HepG2 (cell line): ENCODE measurements at regions not wholly inside any gene's neighbourhood (a gene's known extent, or its start where the extent isn't known, plus 50 kb on each side); places are given as distances from the start of the nearest gene placed in this dataset.

Source experiments
- ATAC-seq: fragments of 200-7000 bp; cut with Tn5 transposase; 3 replicates; pipeline ENCODE4 v1.9.1; 2020; ENCODE audit warnings: mild to moderate bottlenecking, moderate library complexity
- BruUV-seq: library from RNA; stranded (reverse); fragments of 400-500 nt; replicated peaks from 2 replicates; lab custom pipeline; 2021; lab: Mats Ljungman, UMichigan
- CTCF ChIA-PET: fragments of 300-600 bp; formaldehyde crosslinking; extraction: SDS; loops from one replicate; lab custom pipeline; 2021; ENCODE audit warnings: low total read pairs, inconsistent platforms, low intra/inter-chr PET ratio; lab: Yijun Ruan, JAX
- POLR2A ChIA-PET: fragments of 350-600 bp; sonication (Branson Sonifier 250); formaldehyde crosslinking; loops from one replicate; lab custom pipeline; 2020; ENCODE audit warnings: antibody characterized with exemption, inconsistent platforms; lab: Yijun Ruan, JAX
- DNase-seq: peaks from one replicate; pipeline ENCODE4 v3.0.0-alpha.2; 2015; ENCODE audit warnings: low spot score
- FAIRE-seq: peaks from 3 replicates; lab custom pipeline; 2011; peaks lifted over from hg19 to GRCh38; lab: Jason Lieb, UNC
- H2AFZ ChIP-seq: one replicate; pipeline ENCODE4 v1.6.1; 2011; ENCODE audit warnings: low read length, inconsistent platforms
- H3K27ac ChIP-seq: fragments of 300-600 bp; 3 replicates; pipeline ENCODE4 v1.8.0; 2011; ENCODE audit warnings: mixed run types, mild to moderate bottlenecking, mixed read lengths, low read length, inconsistent platforms; ENCODE audit not compliant: insufficient read depth; ENCODE audit errors: extremely low read length
- H3K27me3 ChIP-seq, 2 experiments: fragments of 200-600 bp in 1 of 2; 2 replicates in 1 of 2; 3 replicates in 1 of 2; pipeline versions ENCODE4 v1.6.0 to v1.8.0; 2011; ENCODE audit warnings: low read length in 2 of 2, mild to moderate bottlenecking in 2 of 2, moderate library complexity in 2 of 2, inconsistent platforms in 1 of 2; ENCODE audit not compliant: insufficient read depth in 2 of 2, control insufficient read depth in 1 of 2
- H3K36me3 ChIP-seq, 2 experiments: fragments of 200-600 bp in 1 of 2; replicated peaks in 1 of 2; 2 replicates in 1 of 2; 3 replicates in 1 of 2; pipeline versions ENCODE4 v1.5.1 to v1.8.0; 2011; ENCODE audit warnings: low read length in 2 of 2, inconsistent platforms in 1 of 2; ENCODE audit not compliant: insufficient read depth in 2 of 2, control insufficient read depth in 1 of 2
- H3K4me1 ChIP-seq: 2 replicates; pipeline ENCODE4 v1.5.1; 2012; ENCODE audit warnings: low read length, inconsistent platforms; ENCODE audit not compliant: insufficient read depth
- H3K4me2 ChIP-seq: 2 replicates; pipeline ENCODE4 v1.6.0; 2011; ENCODE audit warnings: low read depth, low read length, inconsistent platforms
- H3K4me3 ChIP-seq, 3 experiments: fragments of 200-600 bp in 1 of 3; sonication (generic), shearing (Covaris generic) in 1 of 3; replicated peaks in 1 of 3; 2 replicates each; pipeline ENCODE4 v1.5.1; 2011 to 2016; ENCODE audit warnings: low read length in 3 of 3, inconsistent platforms in 2 of 3, low read depth in 2 of 3, mild to moderate bottlenecking in 2 of 3, control low read depth in 1 of 3, mixed read lengths in 1 of 3; ENCODE audit not compliant: insufficient read depth in 1 of 3
- H3K79me2 ChIP-seq: one replicate; pipeline ENCODE4 v1.6.1; 2011; ENCODE audit warnings: low read length, inconsistent platforms; ENCODE audit not compliant: insufficient read depth
- H3K9ac ChIP-seq: 2 replicates; pipeline ENCODE4 v1.6.0; 2011; ENCODE audit warnings: mild to moderate bottlenecking, low read depth, low read length, inconsistent platforms; ENCODE audit not compliant: insufficient read depth
- H3K9me3 ChIP-seq: 2 replicates; pipeline ENCODE4 v1.5.1; 2012; ENCODE audit warnings: mild to moderate bottlenecking, low read length
- H4K20me1 ChIP-seq: 2 replicates; pipeline ENCODE4 v1.6.0; 2011; ENCODE audit warnings: inconsistent platforms, mild to moderate bottlenecking, low read length, moderate library complexity; ENCODE audit not compliant: insufficient read depth
- CENPBD1 ChIP-seq: sonication (generic); formaldehyde crosslinking; IDR thresholded peaks from 2 replicates; pipeline ENCODE4 v1.8.0; 2022; ENCODE audit warnings: missing genetic modification reagents, low read depth, mild to moderate bottlenecking, borderline replicate concordance
- HOXA9 ChIP-seq: sonication (generic); formaldehyde crosslinking; IDR thresholded peaks from 2 replicates; pipeline ENCODE4 v1.8.1; 2022; ENCODE audit warnings: missing genetic modification reagents, mild to moderate bottlenecking, moderate library complexity, borderline replicate concordance
- MED8 ChIP-seq: sonication (generic); formaldehyde crosslinking; IDR thresholded peaks from 2 replicates; pipeline ENCODE4 v1.8.1; 2023; ENCODE audit warnings: mild to moderate bottlenecking, missing genetic modification reagents; ENCODE audit not compliant: insufficient replicate concordance
- NCOA5 ChIP-seq: sonication (generic); formaldehyde crosslinking; IDR thresholded peaks from 2 replicates; pipeline ENCODE4 v1.4.0; 2020; ENCODE audit warnings: missing genetic modification reagents
- PAF1 ChIP-seq: IDR thresholded peaks from 2 replicates; pipeline ENCODE4 v1.6.1; 2016; ENCODE audit warnings: missing genetic modification reagents, missing compliant biosample characterization
- SATB2 ChIP-seq: sonication (generic); formaldehyde crosslinking; IDR thresholded peaks from 2 replicates; pipeline ENCODE4 v1.5.0; 2020; ENCODE audit warnings: missing genetic modification reagents
- SNRNP70 ChIP-seq: fragments of 200-400 bp; formaldehyde crosslinking; IDR thresholded peaks from 2 replicates; pipeline ENCODE4 v1.6.1; 2017; ENCODE audit warnings: mild to moderate bottlenecking, low read depth, low read length, moderate library complexity
- SP140L ChIP-seq: sonication (generic); formaldehyde crosslinking; IDR thresholded peaks from 2 replicates; pipeline ENCODE4 v1.4.0; 2020; ENCODE audit warnings: missing genetic modification reagents, borderline replicate concordance
- ZBTB14 ChIP-seq: sonication (generic); formaldehyde crosslinking; IDR thresholded peaks from 2 replicates; pipeline ENCODE4 v1.4.0; 2020; ENCODE audit warnings: missing genetic modification reagents
- ZNF225 ChIP-seq: sonication (generic); formaldehyde crosslinking; IDR thresholded peaks from 2 replicates; pipeline ENCODE4 v1.4.0; 2020; ENCODE audit warnings: mild to moderate bottlenecking, missing genetic modification reagents
- ZNF33B ChIP-seq: sonication (generic); formaldehyde crosslinking; IDR thresholded peaks from 2 replicates; pipeline ENCODE4 v1.5.1; 2020; ENCODE audit warnings: mild to moderate bottlenecking, missing genetic modification reagents
- ZNF598 ChIP-seq: sonication (generic); formaldehyde crosslinking; IDR thresholded peaks from 2 replicates; pipeline ENCODE4 v1.5.1; 2020; ENCODE audit warnings: mild to moderate bottlenecking, missing genetic modification reagents, borderline replicate concordance
- ZNF605 ChIP-seq: sonication (generic); formaldehyde crosslinking; IDR thresholded peaks from 2 replicates; pipeline ENCODE4 v1.8.0; 2022; ENCODE audit warnings: mild to moderate bottlenecking, missing genetic modification reagents
- WGBS: methylation state at CpG from one replicate; pipeline ENCODE4 v1.1.6; 2017; ENCODE audit warnings: low lambda C conversion rate; 5-methylcytosine and 5-hydroxymethylcytosine counted together
- in situ Hi-C: cut with HindIII; loops from 2 replicates; pipeline ENCODE4 v1.10.0; 2017; ENCODE audit warnings: low pct_unique_long_range_greater_than_20kb; ENCODE audit not compliant: extremely low pct_ligation_motif_present
- intact Hi-C: fragments of 100-400 bp; cut with micrococcal nuclease; formaldehyde crosslinking; loops from one replicate; pipeline ENCODE4 v1.10.0; 2022; ENCODE audit not compliant: unreplicated experiment

DNA sequence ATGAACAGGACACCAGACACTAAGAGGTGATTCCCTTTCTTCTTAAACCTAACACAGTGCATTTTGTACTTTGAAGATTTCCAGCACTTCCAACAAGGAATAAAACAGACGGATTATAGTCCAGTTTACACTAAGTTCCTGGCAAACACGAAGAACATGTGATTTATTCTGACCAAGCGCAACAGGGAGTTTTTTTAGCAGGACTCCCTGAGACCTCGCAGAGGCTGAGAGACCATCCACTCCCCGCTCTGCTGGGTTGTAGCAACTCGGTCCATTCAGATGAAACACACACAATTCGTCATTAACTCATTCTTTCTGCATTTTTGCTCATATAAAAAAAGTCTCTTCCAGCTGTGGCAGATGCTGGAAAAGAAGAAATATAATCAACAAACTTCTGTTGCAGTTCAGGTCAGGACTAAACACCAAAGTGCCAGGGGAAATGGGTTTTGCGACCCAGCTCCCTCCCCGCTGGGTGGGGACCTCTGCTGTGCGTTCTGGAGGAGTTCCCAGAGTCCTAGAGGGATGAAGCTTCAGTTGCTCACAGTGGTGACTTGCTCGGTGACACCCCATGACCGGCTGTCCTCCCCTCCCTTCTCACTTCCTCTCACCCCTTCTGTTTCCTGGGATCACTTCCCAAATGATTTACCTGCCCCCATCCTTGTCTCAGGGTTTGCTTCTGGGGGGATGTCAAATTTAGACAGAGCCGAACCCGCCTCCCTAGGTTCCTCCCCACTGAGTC, 52.5 kb downstream of the KCNF1 start:
- Histone ChIP-seq H3K36me3 (no peaks in the 10 kb centered on the region), H3K4me3 (no peak overlapping the region), H2AFZ (no peak overlapping the region), H3K79me2 (no peaks in the 10 kb centered on the region), H3K27ac (no peak overlapping the region), H3K4me1 (no peaks in the 10 kb centered on the region), H3K27me3 (peaks cover 26 to 94% of the 10 kb centered on the region in 2 experiments), H3K4me2 (no peak overlapping the region), H3K9ac (no peak overlapping the region), H4K20me1 (no peaks in the 10 kb centered on the region), H3K9me3 (no peaks in the 10 kb centered on the region)
- BruUV-seq = no TSS peak
- in situ Hi-C loops = no loop called here
- no peak for FAIRE-seq
- WGBS = 17% methylated on average over 14 of the region's 14 CpGs
- ChIA-PET CTCF (no interaction called here), POLR2A (no interaction called here)
- intact Hi-C loops = no loop called here
- ATAC-seq = no peak
- no peak for DNase-seq
- TF ChIP-seq NCOA5 = no peak
- TF ChIP-seq ZNF605 (CRISPR knock-in tag) = no peak
- no peak for TF ChIP-seq PAF1
- TF ChIP-seq ZBTB14 (CRISPR knock-in tag) = no peak
- TF ChIP-seq ZNF225 = no peak
- no peak for TF ChIP-seq ZNF598 (CRISPR knock-in tag)
- no peak for TF ChIP-seq SP140L (CRISPR knock-in tag)
- TF ChIP-seq ZNF33B (CRISPR knock-in tag) = no peak
- no peak for TF ChIP-seq MED8
- TF ChIP-seq SNRNP70 = no peak
- no peak for TF ChIP-seq SATB2
- no peak for TF ChIP-seq HOXA9 (CRISPR knock-in tag)
- TF ChIP-seq CENPBD1 (CRISPR knock-in tag) = no peak
